Germinal center (tissue), 1 donor: ENCODE measurements at regions not wholly inside any gene's neighbourhood (a gene's known extent, or its start where the extent isn't known, plus 50 kb on each side); places are given as distances from the start of the nearest gene placed in this dataset.

Source experiments
- DNase-seq: peaks from one replicate; pipeline ENCODE4 v3.0.0; 2012; ENCODE audit warnings: mixed read lengths, low spot score

GRCh38 chr1:239538239-239538988 is 152.0 kb downstream of the CHRM3 start:
- no peak for DNase-seq

DNA sequence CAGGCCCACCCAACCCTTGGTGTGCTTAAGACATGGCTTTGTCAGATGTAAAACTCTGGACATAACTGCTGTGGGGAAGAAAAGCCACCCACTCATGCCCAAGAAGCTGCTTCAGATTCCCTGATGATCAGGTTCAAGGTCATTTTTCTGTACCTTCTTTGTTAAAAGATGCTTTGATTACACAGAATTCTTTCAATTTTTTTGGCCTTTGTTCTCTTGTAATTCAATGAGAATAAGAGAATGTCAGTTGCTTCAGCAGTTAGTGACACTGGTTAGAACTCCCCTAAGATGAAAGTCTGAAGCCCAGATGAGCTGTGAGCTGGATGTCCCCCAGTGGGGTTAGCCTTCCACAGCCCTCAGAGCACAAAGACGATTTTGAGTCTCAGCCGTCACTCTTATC is 152.7 kb downstream of the CHRM3 start:
- DNase-seq = no peak

DNA sequence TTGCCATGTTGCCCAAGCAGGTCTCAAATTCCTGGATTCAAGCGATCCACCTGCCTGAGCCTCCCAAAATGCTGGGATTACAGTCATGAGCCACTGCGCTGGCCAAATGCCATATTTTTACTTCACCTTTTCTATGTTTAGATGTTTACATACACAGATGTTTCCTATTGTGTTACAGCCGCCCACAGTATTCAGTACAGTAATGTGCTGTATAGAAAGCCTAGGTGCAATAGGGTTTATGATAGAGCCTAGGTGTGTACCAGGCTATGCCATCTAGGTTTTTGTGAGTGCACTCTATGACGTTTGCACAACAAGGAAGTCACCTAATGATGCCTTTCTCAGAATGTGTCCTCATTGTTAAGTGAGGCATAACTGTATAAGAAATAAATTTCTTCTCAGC is 153.4 kb downstream of the CHRM3 start:
- no peak for DNase-seq

- no peak for DNase-seq
Observed at GRCh38 chr1:239543873-239544272, 157.5 kb downstream of the CHRM3 start.

GRCh38 chr1:239545466-239545865 is 159.1 kb downstream of the CHRM3 start:
- DNase-seq = no peak

GRCh38 chr1:239547987-239548386 is 161.6 kb downstream of the CHRM3 start:
- DNase-seq = no peak

GRCh38 chr1:239550178-239550577 is 163.8 kb downstream of the CHRM3 start:
- no peak for DNase-seq

DNA sequence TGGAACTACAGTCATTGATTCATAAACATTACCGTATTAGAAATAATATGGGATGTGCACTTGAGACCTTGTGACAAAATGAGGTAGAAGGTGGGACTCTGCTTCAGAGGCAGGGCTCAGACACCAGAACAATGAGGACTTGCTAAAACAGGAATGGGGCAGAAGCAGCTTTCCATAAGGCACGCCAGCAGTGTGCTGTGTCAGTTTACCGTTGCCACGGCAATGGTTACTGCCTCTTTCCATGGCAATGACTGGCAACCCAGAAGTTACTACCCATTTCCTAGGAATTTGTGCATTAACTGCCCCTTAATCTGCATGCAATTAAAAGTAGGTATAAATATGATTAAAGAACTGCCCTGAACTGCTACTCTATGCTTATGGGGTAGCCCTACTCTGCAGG is 169.0 kb downstream of the CHRM3 start:
- no peak for DNase-seq

- DNase-seq = no peak
Observed at GRCh38 chr1:239558559-239558958, 172.2 kb downstream of the CHRM3 start.

DNA sequence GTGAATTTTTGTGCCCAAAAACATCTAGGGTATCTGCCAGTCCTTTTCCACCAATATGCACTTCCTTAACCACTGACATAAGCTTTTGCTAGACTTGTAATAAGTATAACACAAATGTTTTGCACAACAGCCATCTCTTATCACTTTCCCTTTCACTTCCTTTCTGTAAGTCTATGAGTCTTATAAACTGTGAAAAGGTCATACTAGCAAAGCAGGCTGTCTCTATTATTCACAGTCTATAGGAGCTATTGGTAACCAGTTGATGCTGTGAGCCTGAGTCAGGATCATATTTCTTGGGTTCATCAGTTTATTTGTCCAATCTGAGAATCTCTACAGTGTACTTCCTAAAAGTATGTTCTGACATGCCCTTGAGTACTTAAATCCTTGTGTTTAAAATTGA is 172.6 kb downstream of the CHRM3 start:
- no peak for DNase-seq

DNA sequence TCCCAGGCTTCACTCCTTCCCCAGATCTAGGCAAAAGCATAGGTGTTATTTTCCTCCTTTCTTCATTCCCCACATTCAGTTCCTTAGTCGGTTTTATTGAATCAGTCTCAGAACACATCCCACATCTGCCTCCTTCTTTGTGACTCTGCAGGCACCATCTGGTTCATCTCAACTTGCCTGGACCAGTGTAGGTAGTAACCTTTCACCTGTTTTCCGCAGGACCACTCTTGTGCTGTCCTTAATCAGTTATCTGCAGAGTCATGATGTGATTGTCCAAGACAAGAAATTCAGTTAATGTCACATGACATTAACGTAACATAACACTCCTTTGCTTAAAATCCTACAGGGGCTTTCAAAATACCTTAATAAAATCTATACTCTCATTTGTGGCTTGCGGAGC is 174.6 kb downstream of the CHRM3 start:
- DNase-seq = no peak

DNA sequence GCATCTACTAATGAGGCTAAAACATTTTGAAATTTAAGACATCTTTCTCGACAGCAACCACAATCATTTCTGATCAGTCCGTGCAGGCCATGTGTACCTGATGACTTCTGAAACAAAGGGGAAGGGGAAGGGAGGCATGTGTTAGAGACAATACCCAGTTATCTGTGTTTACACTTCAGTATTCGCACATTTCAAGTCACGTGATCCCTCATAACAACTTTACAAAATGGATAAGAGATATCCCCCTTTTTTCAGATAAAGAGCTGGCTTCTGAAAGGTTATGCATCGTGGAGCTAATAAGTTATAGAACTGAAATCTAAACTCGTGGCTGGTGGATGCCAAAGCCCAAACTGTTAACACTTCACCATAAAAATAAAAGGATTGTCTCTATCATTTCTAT is 175.7 kb downstream of the CHRM3 start:
- DNase-seq = no peak

GRCh38 chr1:239563681-239564080 is 177.3 kb downstream of the CHRM3 start:
- DNase-seq = no peak

DNA sequence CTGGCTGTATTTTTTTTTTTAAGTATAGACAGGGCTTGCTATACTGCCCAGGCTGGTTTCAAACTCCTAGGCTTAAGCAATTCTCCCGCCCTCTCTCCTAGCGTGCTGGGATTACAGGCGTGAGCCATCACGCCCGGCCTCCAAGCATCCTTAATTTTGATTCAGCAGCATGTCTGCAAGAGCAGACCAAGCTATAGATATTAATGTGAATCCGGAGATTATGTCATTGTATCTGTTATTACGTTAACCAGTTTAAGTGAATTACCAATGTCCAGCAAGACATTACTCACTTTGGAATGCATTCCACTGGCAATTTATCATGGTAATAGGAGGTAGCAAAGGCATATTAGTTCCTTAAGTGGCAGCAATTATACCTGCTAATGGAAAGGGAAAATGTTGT is 179.7 kb downstream of the CHRM3 start:
- no peak for DNase-seq

- no peak for DNase-seq
Observed at GRCh38 chr1:239570878-239571277, 184.5 kb downstream of the CHRM3 start.

DNA sequence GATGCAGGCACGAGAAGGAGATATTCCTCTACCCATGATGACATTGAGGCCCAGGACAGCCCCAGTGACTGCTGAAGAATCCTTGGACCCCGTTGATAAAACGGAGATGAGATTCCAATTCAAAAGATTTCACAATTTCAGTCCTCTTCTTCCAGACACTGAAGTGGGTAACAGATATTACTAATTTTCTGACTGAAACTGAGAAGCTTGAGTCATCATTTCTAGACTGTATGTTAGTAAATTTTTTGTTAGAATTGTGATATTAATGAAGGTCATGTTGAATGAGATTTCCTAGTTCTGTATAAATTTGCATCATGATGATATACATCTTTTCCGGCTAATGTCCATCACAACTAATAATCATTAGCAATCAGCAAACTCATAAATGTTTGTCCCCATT is 185.8 kb downstream of the CHRM3 start:
- no peak for DNase-seq

GRCh38 chr1:239574112-239574511 is 187.7 kb downstream of the CHRM3 start:
- no peak for DNase-seq

DNA sequence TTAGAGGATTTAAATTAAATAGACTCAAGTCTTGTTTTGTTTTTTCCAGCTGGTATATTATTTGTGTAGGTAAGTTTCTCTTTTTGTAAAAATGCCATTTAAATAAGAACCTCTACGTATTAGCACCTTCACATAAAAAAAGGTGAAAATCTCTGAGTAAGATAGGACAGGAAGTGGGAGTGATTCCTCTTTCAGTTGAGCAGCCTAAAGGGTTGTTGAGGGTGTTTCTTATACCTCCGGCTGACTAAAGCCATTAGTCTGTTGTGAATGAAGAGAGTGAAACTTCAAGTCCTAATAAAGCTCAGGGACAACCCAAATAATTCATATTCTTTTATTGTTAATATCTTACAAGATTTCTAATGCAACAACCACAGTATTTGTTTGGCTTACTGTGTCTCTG is 188.7 kb downstream of the CHRM3 start:
- no peak for DNase-seq

GRCh38 chr1:239583536-239583935 is 197.2 kb downstream of the CHRM3 start:
- no peak for DNase-seq

DNA sequence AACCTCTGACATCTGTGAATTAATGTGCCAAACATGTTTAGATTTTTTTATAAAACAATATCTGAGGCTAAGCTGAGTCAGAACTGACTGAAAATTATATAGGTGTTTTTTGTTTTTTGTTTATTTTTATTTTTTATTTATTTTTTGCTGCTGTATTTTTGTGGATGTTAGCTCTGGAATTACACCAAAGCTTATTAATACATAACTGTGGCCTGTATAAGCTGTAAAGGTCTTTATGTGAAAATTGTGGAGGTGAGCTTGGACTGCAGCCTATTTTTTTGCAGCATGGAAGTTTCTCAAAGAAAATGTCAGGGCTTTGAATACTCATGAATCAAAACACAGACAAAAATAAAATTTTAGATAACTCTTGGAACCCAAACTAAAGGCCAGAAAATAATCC is 199.8 kb downstream of the CHRM3 start:
- DNase-seq = no peak

GRCh38 chr1:239587066-239587465 is 200.7 kb downstream of the CHRM3 start:
- DNase-seq = no peak

DNA sequence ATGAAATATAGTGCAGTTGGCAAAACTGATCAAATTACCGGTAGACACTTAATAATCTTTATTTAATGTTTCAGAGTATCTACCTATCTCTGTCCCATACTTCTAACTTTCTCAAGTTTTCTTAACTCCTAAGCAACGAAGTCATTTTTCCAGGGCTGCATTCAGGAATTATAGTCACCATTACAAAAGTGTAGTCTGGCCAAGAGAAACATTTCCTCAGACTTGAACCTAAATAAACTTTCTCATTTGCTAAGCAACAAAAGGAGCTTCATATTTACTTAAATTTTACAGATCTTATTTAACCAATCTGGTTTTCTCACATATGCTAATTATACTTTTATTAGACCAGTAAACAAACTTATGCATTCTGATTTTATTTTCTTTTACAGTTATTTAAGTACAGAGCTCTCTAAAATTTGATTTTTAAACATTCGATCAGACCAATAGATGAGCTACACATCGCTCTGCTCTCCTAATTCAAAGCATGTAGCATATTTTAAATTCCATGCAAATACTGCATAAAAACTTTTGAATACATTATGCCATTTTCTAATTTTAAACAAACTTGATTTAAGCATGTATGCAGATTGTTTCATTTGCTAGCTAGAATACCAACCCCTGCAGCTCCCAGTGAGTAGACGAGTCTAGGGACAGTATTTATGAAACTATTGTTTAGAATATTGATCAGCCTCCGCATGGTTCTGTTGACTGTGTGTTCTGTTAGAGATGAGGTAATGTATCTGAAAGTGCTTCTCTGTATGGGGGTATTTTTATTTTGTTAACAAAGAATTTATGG is 201.4 kb downstream of the CHRM3 start:
- no peak for DNase-seq

GRCh38 chr1:239590556-239590955 is 204.2 kb downstream of the CHRM3 start:
- no peak for DNase-seq

GRCh38 chr1:239593527-239593926 is 207.2 kb downstream of the CHRM3 start:
- DNase-seq = no peak
